Iris pigment epithelial cell (primary cell): ENCODE measurements at regions not wholly inside any gene's neighbourhood (a gene's known extent, or its start where the extent isn't known, plus 50 kb on each side); places are given as distances from the start of the nearest gene placed in this dataset.
A peak's percentile ranks its signal among the peaks of the same experiment; 100 is the strongest.

Experiments
- DNase-seq: peaks from one replicate; pipeline ENCODE4 v3.0.0-alpha.2; 2011; ENCODE audit warnings: low read depth

- DNase-seq = peak; percentile 80
Measured at GRCh38 chr5:74954919-74955318, 88.7 kb upstream of the FAM169A start.

DNA sequence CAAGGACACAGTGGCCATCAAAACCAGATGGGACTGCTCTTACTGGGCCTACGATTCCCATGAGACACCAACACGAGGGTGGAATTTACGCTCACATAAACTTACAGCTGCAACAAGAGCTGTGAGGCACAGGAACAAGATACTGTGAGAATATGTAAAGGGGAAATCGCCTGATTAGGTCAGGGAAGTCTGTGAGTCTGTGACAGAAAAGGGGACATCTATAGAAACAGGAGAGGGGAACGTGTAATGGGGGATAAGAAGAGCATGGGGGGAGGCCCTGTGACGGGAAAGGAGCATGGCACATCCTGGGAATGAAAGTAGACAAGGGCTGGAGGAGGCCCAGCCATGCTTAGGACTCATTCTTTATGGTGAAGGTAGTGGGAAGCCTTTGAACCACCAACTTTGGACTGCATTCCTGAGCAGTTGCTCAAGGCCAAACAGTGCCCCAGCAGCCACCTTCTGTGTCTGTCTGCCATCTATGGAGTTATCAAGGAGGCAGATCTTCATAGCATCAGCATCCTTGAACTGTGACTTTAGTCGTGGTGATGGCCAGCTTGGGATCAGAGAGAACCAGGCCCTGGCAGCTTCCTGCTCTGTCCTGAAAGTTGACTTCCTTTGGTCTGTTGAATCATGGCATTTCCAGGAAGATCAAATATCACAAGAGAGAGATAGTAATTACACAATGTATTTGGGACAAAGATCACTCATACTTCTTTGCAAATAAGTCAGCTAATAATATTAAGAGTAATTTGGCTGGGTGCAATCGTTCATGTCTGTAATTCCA, 87.9 kb upstream of the FAM169A start:
- DNase-seq = peak; percentile 64

- DNase-seq = no peak
Measured at GRCh38 chr5:74953554-74953936, 87.4 kb upstream of the FAM169A start.

DNA sequence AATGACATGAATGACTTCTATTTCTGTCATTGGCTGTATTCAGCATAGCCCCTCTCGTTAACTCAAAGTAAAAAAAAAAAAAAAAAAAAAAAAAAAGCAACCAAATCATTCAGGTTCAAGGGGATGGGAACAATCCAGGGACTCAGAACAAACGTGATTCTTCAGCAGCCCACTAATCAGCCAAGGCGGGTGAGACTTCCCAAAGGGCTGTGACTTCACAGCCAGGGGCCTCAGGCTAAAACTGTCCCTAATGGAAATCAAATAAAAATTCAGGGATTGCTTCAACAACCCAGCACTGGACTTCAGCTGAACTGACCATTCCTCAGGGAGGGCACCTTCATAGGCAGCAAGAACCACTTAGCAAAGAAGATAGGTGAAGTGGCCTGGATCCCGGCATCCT, 86.2 kb upstream of the FAM169A start:
- no peak for DNase-seq

GRCh38 chr5:74951865-74952264, 85.7 kb upstream of the FAM169A start:
- no peak for DNase-seq

GRCh38 chr5:74950836-74951515, 84.8 kb upstream of the FAM169A start:
- DNase-seq = peak; percentile 13

GRCh38 chr5:74949976-74950375, 83.8 kb upstream of the FAM169A start:
- no peak for DNase-seq

GRCh38 chr5:74948031-74948546, 81.9 kb upstream of the FAM169A start:
- peak; percentile 42 for DNase-seq

- no peak for DNase-seq
Measured at GRCh38 chr5:74946471-74946870, 80.3 kb upstream of the FAM169A start.

DNA sequence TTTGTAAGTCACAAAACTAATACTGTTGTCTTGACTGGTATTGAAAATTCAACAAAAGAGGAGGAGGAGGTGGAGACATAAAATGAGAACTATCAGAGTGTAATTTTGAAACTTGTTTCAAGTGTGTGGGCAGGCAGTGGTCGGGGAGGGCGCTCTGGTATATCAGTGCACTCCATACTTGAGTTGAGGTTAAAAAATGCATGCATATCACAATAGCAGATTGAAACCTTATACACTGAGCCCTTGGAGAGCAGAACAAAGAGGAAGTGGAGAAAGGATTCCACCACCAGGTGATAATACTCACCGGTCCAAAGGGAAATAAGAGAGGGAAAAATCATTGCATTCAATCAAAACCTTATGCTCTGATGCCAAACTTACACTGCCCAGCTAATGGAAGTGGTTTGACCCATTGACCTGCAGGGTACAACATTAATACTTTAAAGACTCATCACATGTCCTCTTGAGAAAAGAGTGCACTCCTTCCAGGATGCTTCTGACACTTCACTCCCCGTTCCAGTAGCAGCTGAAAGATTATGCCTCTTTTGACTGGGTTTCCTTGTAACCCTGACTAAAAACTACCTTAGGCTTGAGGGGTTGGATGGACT, 79.5 kb upstream of the FAM169A start:
- DNase-seq = no peak

GRCh38 chr5:74943905-74944304, 77.7 kb upstream of the FAM169A start:
- no peak for DNase-seq

DNA sequence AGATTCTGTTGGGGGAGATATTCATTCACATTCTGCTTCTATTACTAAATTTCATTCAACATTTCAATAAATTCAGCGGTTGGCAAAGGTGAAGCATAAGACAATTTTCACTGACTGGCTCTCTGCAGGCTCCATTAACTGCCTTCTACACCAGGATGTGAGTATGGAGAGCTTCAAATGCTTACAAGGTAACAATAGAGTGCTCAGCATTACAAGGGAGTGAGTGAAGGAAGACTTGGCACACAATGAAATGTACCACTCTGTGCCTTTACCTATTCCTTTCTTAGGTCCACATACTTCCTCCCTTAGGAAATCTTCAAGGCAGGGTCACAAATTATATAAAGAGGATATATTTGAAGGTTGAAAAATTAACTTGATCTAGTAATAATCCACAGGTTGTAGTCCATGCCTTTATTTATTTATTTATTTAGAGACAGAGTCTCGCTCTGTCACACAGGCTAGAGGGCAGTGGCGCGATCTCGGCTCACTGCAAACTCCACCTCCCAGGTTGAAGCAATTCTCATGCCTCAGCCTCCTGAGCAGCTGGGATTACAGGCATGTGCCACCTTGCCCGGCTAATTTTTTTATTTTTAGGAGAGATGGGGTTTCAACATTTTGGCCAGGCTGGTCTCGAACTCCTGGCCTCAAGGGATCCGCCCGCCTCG, 76.6 kb upstream of the FAM169A start:
- DNase-seq = no peak

GRCh38 chr5:74940782-74941353, 74.7 kb upstream of the FAM169A start:
- no peak for DNase-seq

DNA sequence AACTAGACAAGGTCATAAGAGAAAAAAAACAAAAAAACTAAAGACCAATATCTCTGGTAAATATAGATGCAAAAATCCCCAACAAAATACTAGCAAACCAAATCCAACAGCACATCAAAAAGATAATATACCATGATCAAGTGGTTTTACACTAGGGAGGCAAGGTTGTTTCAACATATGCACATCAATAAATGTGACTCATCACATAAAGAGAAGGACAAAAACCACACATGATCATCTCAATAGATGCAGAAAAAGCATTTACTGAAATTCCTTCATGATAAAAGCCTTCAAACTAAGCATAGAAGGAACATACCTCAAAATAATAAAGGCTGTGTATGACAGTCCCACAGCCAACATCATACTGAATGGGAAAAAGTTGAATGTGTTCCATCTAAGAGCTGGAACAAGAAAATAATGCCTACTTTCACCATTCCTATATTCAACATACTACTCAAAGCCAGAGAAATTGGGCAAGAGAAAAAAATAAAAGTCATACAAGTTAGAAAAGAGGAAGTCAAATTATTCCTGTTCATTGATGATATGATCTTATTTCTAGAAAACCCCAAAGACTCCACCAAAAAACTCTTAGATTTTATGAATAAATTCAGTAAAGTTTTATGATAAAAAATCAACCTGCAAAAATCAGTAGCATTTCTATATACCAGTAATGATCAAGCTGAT, 72.2 kb upstream of the FAM169A start:
- DNase-seq = peak; percentile 42

DNA sequence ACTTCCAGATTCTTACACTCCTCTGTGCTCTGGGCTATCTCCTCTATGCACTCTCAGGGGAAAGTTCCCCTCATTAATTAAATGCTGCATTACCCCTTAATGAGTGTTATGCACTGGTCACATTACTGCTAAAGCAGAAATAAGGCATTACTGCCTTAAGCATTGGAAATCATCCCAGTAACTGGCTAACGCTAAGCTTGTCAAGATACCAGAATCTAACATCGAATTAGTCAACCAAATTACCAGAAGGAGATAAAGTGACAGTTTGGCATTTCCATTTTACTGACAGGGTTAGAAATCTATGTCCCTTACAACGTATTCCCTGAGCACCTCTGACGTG, 69.5 kb upstream of the FAM169A start:
- no peak for DNase-seq

- DNase-seq = peak; percentile 54
Measured at GRCh38 chr5:74934949-74935751, 69.0 kb upstream of the FAM169A start.

DNA sequence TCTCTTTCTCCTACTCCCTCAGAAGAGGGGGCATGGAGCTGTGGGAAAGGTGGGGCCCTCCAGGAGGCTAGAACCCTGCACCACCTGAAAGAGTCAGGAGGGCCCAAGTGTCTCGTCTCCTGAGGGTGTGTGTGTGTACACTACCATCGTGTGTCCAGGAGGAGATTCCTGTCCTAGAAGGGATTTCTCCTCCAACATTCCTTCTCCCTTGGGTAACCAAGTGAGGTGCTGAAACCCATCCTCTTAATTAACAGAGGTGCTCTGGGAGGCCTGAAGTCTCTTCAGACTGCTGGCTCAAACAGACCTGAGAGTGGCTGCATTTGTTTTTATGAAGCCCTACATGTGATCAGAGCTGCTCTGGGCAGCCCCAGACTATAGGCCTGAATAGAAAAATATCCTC, 61.1 kb upstream of the FAM169A start:
- no peak for DNase-seq

DNA sequence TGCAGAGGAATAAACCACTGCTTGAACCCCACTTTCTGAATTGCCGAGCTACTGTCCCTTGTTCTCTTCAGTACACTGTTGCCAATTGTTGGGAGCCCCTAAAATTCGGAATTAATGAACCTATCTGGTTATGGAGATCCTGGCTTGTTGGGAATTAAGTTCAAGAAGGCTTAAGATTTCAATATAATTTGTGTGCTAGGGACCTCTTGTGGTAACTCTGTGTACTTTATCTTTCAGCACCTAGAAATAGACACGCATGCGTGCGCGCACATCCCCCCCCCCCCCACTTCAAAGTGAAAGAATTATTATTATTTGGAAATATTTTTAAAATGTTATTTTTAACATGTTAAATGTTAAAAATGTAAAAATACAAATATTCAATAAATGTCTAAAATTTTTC, 53.3 kb upstream of the FAM169A start:
- DNase-seq = peak; percentile 71

DNA sequence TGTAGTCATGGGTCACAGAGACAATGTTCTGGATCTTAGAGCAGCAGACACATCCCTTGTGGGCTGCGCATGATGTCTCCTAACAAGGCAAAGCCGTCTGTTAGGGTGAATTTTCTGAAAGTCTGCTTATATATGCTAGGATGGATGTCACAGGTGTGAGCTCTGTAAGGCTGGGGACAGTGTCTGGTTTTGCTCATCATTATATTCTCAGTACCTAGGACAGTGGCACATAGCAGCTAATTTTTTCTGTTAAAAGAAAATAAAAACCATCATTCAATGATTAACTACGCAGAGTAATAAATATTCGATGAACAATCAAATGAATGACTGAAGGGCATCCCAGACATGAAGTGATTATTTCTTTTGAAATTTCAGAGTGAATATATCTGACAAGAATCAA, 52.9 kb upstream of the FAM169A start:
- DNase-seq = no peak

GRCh38 chr5:74918232-74918669, 52.1 kb upstream of the FAM169A start:
- DNase-seq = no peak
